OCI-LY3 (cell line): ENCODE measurements at regions not wholly inside any gene's neighbourhood (a gene's known extent, or its start where the extent isn't known, plus 50 kb on each side); places are given as distances from the start of the nearest gene placed in this dataset.

Experiments used
- H2AFZ ChIP-seq: fragments of 200-600, 300-600 bp; shearing (Covaris generic); 2 replicates; pipeline ENCODE4 v1.6.0; 2014; ENCODE audit warnings: antibody characterized with exemption, low read depth, low read length
- H3K27ac ChIP-seq: fragments of 200-600, 300-600 bp; sonication (generic); 2 replicates; pipeline ENCODE4 v1.5.1; 2014; ENCODE audit warnings: mild to moderate bottlenecking, low read length, moderate library complexity, mixed read lengths
- H3K27me3 ChIP-seq: fragments of 200-600, 300-600 bp; sonication (generic); 2 replicates; pipeline ENCODE4 v1.6.1; 2014; ENCODE audit warnings: low read depth, low read length, mixed read lengths
- H3K36me3 ChIP-seq: fragments of 200-600, 300-600 bp; sonication (generic); replicated peaks from 2 replicates; pipeline ENCODE3; 2014; ENCODE audit warnings: low read depth, low read length, mixed read lengths
- H3K4me1 ChIP-seq: fragments of 300-600, 200-600 bp; sonication (generic); 2 replicates; pipeline ENCODE4 v1.6.1; 2014; ENCODE audit warnings: low read length, mixed read lengths
- H3K4me2 ChIP-seq: fragments of 200-600, 300-600 bp; sonication (generic); 2 replicates; pipeline ENCODE4 v1.6.1; 2014; ENCODE audit warnings: low read length, mixed read lengths
- H3K4me3 ChIP-seq: fragments of 300-600, 200-600 bp; sonication (generic); 2 replicates; pipeline ENCODE4 v1.5.1; 2014; ENCODE audit warnings: antibody characterized with exemption, mild to moderate bottlenecking, low read length, moderate library complexity
- H3K79me2 ChIP-seq: fragments of 300-600, 200-600 bp; shearing (Covaris generic); 2 replicates; pipeline ENCODE4 v1.6.1; 2014; ENCODE audit warnings: mild to moderate bottlenecking, low read length, mixed read lengths
- H3K9ac ChIP-seq: fragments of 300-600, 200-600 bp; shearing (Covaris generic); 2 replicates; pipeline ENCODE4 v1.6.0; 2014; ENCODE audit warnings: mild to moderate bottlenecking, low read length, moderate library complexity
- H3K9me3 ChIP-seq: fragments of 200-600, 300-600 bp; shearing (Covaris generic); 2 replicates; pipeline ENCODE4 v1.6.1; 2014; ENCODE audit warnings: low read length, mixed read lengths; ENCODE audit not compliant: insufficient read depth
- H4K20me1 ChIP-seq: fragments of 200-600, 300-600 bp; sonication (generic); 2 replicates; pipeline ENCODE4 v1.6.1; 2016; ENCODE audit warnings: low read length, mixed read lengths; ENCODE audit not compliant: insufficient read depth
- EZH2phosphoT487 ChIP-seq: fragments of 200-600 bp; shearing (Covaris generic); IDR thresholded peaks from 2 replicates; pipeline ENCODE4 v1.6.1; 2018; ENCODE audit warnings: antibody characterized with exemption, mixed run types, low read depth
- TF ChIP-seq, protein P1 (sequence below): fragments of 200-600, 300-600 bp; sonication (generic); IDR thresholded peaks from 2 replicates; pipeline ENCODE4 v1.5.1; 2014; ENCODE audit warnings: antibody characterized with exemption, low read length, low read depth

DNA sequence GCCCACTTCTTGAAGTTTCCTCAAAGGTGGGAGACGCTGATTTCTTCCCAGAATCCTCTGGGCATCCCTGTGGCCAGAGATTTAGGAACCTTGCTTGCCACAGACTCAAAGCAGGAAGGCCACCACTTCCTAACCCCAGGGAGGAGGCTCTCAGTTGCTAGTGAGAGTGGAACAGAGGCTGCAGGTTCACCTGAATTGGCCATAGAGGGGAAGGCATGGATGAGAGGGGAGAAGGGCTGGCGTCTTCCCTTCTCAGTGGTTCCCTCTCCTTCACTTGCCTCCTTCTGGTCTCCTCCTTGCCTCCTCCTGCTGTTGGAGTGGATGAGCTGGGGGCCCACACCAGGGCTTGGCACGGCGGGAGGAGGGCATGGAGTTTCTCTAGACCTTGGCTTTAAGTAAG is 185.7 kb downstream of the ADAMTS15 start:
- Histone ChIP-seq H3K27me3 (0 out of 2 replicates have a peak, but pooled peaks cover 3% of the 10 kb centered on the region), H3K4me1 (peaks cover 52% of the 10 kb centered on the region), H3K9ac (no peak overlapping the region), H3K79me2 (no peaks in the 10 kb centered on the region), H3K9me3 (no peaks in the 10 kb centered on the region), H3K36me3 (no peaks in the 10 kb centered on the region), H3K4me2 (peak overlapping the region; percentile 72), H2AFZ (no peak overlapping the region), H4K20me1 (no peaks in the 10 kb centered on the region), H3K4me3 (no peak overlapping the region), H3K27ac (no peak overlapping the region)
- TF ChIP-seq, protein P1, sequence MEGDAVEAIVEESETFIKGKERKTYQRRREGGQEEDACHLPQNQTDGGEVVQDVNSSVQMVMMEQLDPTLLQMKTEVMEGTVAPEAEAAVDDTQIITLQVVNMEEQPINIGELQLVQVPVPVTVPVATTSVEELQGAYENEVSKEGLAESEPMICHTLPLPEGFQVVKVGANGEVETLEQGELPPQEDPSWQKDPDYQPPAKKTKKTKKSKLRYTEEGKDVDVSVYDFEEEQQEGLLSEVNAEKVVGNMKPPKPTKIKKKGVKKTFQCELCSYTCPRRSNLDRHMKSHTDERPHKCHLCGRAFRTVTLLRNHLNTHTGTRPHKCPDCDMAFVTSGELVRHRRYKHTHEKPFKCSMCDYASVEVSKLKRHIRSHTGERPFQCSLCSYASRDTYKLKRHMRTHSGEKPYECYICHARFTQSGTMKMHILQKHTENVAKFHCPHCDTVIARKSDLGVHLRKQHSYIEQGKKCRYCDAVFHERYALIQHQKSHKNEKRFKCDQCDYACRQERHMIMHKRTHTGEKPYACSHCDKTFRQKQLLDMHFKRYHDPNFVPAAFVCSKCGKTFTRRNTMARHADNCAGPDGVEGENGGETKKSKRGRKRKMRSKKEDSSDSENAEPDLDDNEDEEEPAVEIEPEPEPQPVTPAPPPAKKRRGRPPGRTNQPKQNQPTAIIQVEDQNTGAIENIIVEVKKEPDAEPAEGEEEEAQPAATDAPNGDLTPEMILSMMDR = no peak
- TF ChIP-seq EZH2phosphoT487 = no peak

DNA sequence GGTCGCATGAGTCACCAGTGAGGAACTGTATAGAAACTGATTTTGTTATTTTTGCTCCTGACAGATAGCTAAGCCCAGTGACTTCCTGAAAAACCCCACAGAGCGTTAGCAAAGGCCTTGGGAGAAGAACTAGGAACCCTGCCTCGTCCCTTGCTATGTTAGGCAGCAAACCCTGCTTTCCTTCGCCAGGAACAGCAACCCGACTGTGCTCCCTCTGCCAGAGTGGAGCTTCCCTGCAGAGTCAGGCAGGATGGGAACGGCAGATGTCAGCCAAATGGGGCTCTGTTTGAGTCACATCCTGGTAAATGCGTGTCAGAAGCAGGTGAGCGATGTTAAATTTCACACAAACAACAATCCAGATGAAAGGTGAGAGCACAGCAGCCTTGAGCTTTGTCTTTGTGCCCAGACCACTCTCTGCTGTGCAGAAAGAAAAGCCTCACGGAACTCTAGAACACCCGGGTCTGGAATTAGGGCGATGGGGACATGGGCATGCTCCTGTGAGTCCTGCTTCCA is 186.6 kb downstream of the ADAMTS15 start:
- Histone ChIP-seq H4K20me1 (no peaks in the 10 kb centered on the region), H3K4me2 (peak overlapping the region; percentile 72), H3K36me3 (no peaks in the 10 kb centered on the region), H3K27ac (peak overlapping the region; percentile 12), H3K9ac (peak overlapping the region; percentile 14; the same call in 1 of the 2 replicates), H3K27me3 (0 out of 2 replicates have a peak, but pooled peaks cover 3% of the 10 kb centered on the region), H3K4me3 (peak overlapping the region; percentile 53), H2AFZ (peak overlapping the region; percentile 54), H3K79me2 (no peaks in the 10 kb centered on the region), H3K4me1 (peaks cover 52% of the 10 kb centered on the region), H3K9me3 (no peaks in the 10 kb centered on the region)
- no peak for TF ChIP-seq EZH2phosphoT487
- TF ChIP-seq, protein P1 = no peak

DNA sequence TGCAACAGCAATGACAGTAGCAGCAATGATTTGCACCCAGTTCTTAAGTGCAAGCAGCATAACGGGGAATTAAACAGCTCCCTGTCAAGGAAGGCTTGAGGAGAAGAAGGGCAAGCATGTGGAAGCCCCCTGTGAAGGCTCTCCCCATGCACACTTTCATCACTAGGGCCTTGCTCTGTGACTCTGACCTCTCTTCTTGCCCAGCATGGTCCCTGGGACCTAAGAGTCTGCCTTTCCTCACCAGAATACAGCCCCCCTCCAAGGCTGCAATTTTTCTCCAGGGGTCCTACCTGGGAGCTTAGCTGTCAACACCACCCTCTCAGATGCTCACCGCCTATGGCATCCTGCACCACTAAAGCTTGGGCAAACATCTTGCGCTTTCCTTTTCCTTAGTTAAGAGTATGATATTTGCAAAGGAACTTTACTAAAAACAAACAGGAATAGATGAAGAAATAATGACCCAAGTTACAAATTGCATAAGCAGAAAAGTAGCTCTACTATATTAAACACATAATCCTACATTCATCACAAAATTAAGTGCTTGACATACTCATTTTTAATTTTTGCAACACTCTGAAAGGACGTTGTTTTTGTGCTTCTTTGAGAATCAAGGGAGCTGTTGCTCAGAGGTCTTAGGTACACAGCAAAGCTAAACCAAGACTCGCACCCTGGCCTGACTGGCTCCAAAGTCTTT is 187.6 kb downstream of the ADAMTS15 start:
- Histone ChIP-seq H3K4me1 (peaks cover 51% of the 10 kb centered on the region), H2AFZ (0 out of 2 replicates have a peak overlapping the region, but pooled peaks have one; percentile 14), H3K4me2 (peak overlapping the region; percentile 72), H3K27ac (peak overlapping the region; percentile 17; the same call in 1 of the 2 replicates), H3K4me3 (peak overlapping the region; percentile 43; the same call in 1 of the 2 replicates), H3K27me3 (0 out of 2 replicates have a peak, but pooled peaks cover 3% of the 10 kb centered on the region), H3K36me3 (no peaks in the 10 kb centered on the region), H3K79me2 (no peaks in the 10 kb centered on the region), H3K9ac (no peak overlapping the region), H4K20me1 (no peaks in the 10 kb centered on the region), H3K9me3 (no peaks in the 10 kb centered on the region)
- TF ChIP-seq EZH2phosphoT487 = no peak
- TF ChIP-seq, protein P1 = no peak

DNA sequence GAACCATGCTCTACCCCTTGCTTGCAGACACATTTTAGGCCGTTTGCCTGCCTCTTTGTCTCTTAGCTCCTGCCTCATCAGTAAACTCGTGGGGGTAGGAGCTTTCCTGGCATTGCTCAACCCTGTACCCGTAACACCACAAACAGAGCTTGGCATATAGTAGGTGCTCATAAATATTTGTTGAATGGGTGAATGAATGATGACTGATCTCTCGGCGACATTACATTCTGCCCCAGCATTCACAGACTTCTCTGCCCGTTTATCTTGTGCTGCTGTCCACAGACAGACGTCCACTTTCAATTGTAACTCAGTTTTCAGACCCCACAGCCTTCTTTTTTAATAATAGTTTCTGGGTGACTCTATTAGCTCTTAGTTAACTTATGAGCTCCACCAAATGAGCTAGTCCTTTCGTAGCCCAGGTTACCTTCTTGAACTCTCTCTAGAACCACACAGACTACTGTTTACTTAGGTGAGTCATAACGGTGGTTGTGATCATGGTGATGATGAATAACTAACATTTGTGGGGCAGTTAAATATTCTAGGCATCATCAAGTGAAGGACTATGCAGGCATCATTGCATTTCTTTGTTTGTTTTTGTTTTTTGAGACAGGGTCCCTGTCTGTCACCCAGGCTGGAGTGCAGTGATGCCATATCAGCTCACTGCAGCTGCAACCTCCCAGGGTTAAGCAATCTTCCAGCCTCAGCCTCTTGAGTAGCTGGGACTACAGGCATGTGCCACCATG is 188.4 kb downstream of the ADAMTS15 start:
- H3K9me3 ChIP-seq = no peaks in the 10 kb centered on the region
- TF ChIP-seq EZH2phosphoT487 = no peak
- TF ChIP-seq, protein P1 = no peak
- peaks cover 49% of the 10 kb centered on the region for H3K4me1 ChIP-seq
- H3K4me3 ChIP-seq = peak overlapping the region; percentile 43
- no peak overlapping the region for H3K9ac ChIP-seq
- peak overlapping the region; percentile 17; the same call in 1 of the 2 replicates for H3K27ac ChIP-seq
- 0 out of 2 replicates have a peak, but pooled peaks cover 3% of the 10 kb centered on the region for H3K27me3 ChIP-seq
- no peaks in the 10 kb centered on the region for H3K79me2 ChIP-seq
- no peak overlapping the region for H2AFZ ChIP-seq
- H3K4me2 ChIP-seq = peak overlapping the region; percentile 72
- no peaks in the 10 kb centered on the region for H3K36me3 ChIP-seq
- H4K20me1 ChIP-seq = no peaks in the 10 kb centered on the region
